ENCODE measurements at regions not wholly inside any gene's neighbourhood (a gene's known extent, or its start where the extent isn't known, plus 50 kb on each side); places are given as distances from the start of the nearest gene placed in this dataset.

DNA sequence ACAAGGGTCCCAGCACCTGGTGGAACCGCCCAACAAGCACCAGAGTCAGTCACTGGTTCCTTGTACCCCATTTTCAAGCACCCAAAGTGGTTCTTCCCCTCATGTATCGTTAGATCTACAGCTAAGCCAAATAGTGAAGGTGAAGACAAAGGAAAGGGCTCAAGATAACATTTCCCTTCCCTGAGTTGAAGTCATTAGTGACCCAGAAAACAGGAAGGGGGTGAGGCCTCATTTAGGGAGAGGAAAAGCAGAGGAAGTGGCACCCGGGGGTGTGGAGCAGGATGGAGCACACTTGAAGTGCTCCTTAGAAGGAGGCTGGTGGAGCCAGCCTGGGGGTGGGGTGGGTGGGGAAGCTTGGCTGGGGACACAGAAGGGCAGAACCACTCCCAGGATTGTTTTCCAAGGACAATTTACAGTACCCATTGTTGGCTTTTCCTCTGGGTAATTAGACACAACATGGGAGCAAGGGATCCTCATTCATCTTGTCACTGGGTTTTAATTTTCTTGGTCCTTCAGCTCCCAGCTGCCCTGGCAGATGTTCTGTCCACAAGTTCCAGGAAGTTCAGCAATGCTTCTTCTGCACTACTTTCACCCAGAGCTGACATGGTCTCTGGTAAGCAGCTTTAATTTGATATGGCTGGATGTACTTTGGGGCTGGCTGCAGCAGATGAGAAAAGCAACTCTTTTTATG is 73.3 kb upstream of the CD93 start:
- no peak for TF ChIP-seq POLR2A (IDR thresholded peaks at IDR 0.05)
- TF ChIP-seq, protein P1, sequence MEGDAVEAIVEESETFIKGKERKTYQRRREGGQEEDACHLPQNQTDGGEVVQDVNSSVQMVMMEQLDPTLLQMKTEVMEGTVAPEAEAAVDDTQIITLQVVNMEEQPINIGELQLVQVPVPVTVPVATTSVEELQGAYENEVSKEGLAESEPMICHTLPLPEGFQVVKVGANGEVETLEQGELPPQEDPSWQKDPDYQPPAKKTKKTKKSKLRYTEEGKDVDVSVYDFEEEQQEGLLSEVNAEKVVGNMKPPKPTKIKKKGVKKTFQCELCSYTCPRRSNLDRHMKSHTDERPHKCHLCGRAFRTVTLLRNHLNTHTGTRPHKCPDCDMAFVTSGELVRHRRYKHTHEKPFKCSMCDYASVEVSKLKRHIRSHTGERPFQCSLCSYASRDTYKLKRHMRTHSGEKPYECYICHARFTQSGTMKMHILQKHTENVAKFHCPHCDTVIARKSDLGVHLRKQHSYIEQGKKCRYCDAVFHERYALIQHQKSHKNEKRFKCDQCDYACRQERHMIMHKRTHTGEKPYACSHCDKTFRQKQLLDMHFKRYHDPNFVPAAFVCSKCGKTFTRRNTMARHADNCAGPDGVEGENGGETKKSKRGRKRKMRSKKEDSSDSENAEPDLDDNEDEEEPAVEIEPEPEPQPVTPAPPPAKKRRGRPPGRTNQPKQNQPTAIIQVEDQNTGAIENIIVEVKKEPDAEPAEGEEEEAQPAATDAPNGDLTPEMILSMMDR (IDR thresholded peaks at IDR 0.05): no peak

All from right lobe of liver (tissue), 4 donors.